Right renal pelvis (tissue), 4 donors: ENCODE measurements at regions not wholly inside any gene's neighbourhood (a gene's known extent, or its start where the extent isn't known, plus 50 kb on each side); places are given as distances from the start of the nearest gene placed in this dataset.
"Not testable (repeated sequence)": the region's sequence is repeated elsewhere in the genome, so short reads cannot be mapped to it uniquely, and the experiment has no call there.

Experiments used
- DNase-seq, 4 donors: peaks; one replicate each; pipeline ENCODE4 v3.0.0-alpha.2; 2013; ENCODE audit warnings: low read depth in 4 of 4, low spot score in 3 of 4, missing footprints in 1 of 4

- DNase-seq, result no peak
Measured at GRCh38 chr2:102871707-102872106, 109.9 kb downstream of the TMEM182 start.

- DNase-seq, result no peak
Measured at GRCh38 chr2:102872388-102872787, 110.6 kb downstream of the TMEM182 start.

GRCh38 chr2:102879513-102879912 is 117.7 kb downstream of the TMEM182 start:
- DNase-seq, result not testable (repeated sequence)

GRCh38 chr2:102880731-102881130 is 118.9 kb downstream of the TMEM182 start:
- DNase-seq, result no peak

GRCh38 chr2:102886216-102886893 is 124.5 kb downstream of the TMEM182 start:
- no peak for DNase-seq

GRCh38 chr2:102888514-102888913 is 126.7 kb downstream of the TMEM182 start:
- no peak for DNase-seq

- DNase-seq, result peak in 2 of 4 donors; percentile 4 to 7
Measured at GRCh38 chr2:102891296-102891695, 129.5 kb downstream of the TMEM182 start.

- no peak for DNase-seq
Measured at GRCh38 chr2:102892698-102893310, 131.0 kb downstream of the TMEM182 start.

- DNase-seq, result no peak
Measured at GRCh38 chr2:102893870-102894269, 132.0 kb downstream of the TMEM182 start.

- DNase-seq, result no peak
Measured at GRCh38 chr2:102895376-102895775, 133.5 kb downstream of the TMEM182 start.

- not testable (repeated sequence) for DNase-seq
Measured at GRCh38 chr2:102909240-102909639, 147.4 kb downstream of the TMEM182 start.

GRCh38 chr2:102910724-102911123 is 148.9 kb downstream of the TMEM182 start:
- DNase-seq, result no peak

- DNase-seq, result no peak
Measured at GRCh38 chr2:102915128-102915527, 153.3 kb downstream of the TMEM182 start.

GRCh38 chr2:102922321-102922720 is 160.5 kb downstream of the TMEM182 start:
- DNase-seq, result no peak

- no peak for DNase-seq
Measured at GRCh38 chr2:102925003-102925402, 163.2 kb downstream of the TMEM182 start.

- DNase-seq, result no peak
Measured at GRCh38 chr2:102927854-102928267, 166.0 kb downstream of the TMEM182 start.

- no peak for DNase-seq
Measured at GRCh38 chr2:102929721-102930120, 167.9 kb downstream of the TMEM182 start.

GRCh38 chr2:102932501-102932900 is 170.7 kb downstream of the TMEM182 start:
- DNase-seq, result no peak

GRCh38 chr2:102939207-102939606 is 177.4 kb downstream of the TMEM182 start:
- no peak for DNase-seq

GRCh38 chr2:102940684-102941083 is 178.9 kb downstream of the TMEM182 start:
- DNase-seq, result no peak

- no peak for DNase-seq
Measured at GRCh38 chr2:102942107-102942506, 180.3 kb downstream of the TMEM182 start.

GRCh38 chr2:102943251-102943650 is 181.4 kb downstream of the TMEM182 start:
- DNase-seq, result no peak
